GM19239 (cell line): ENCODE measurements at regions not wholly inside any gene's neighbourhood (a gene's known extent, or its start where the extent isn't known, plus 50 kb on each side); places are given as distances from the start of the nearest gene placed in this dataset.

Experiments used
- DNase-seq: peaks from one replicate; pipeline ENCODE4 v3.0.0; 2011; ENCODE audit warnings: low spot score; ENCODE audit not compliant: insufficient read length
- FAIRE-seq: peaks from 2 replicates; lab custom pipeline; 2011; peaks lifted over from hg19 to GRCh38; lab: Jason Lieb, UNC

DNA sequence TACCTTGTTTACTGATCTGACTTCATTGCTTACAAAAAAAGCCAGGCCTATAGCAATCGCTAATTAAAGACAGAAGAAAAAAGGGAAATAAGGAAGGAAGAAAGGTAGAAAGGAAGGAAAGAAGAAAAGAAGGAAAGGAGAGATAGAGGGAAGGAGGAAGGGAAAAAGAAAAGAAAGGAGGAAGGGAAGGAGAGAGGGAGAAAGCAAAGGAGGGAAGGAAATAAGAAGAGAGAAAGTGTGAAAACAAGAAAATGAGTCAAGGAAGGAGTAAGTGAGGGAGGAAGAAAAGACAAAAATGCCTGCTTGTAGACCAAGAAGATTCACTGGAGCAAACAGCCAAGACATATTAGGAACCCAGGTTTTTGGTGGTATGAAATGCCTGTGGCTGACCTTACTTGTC lies 57.0 kb upstream of the MAGEB16 start:
- no peak for FAIRE-seq
- DNase-seq: no peak

DNA sequence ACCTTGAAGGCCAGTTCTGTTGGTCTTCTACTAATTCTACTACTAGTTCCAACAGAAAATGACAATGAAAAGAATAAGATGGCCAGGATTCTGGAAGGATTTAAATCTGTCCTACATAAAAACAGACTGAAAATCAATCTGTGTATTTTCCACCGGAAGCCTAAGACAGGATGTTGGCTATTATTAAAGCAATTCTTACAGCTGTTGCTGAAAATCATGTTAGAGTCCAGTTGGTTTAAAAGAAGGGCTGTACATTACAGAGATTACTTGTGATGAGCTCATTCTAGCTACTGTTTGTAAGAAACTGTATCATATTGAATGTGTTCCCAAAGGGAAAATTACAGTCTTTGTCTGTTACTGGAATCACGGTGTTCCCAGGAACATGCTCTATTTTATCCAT lies 54.8 kb upstream of the MAGEB16 start:
- FAIRE-seq (no peak), DNase-seq (no peak)
